ENCODE measurements at regions not wholly inside any gene's neighbourhood (a gene's known extent, or its start where the extent isn't known, plus 50 kb on each side); places are given as distances from the start of the nearest gene placed in this dataset.

- Histone ChIP-seq H3K4me1 (ENCODE audit: control insufficient read depth, insufficient read depth, low read length) (no peaks in the 10 kb centered on the region), H3K27ac (ENCODE audit: control insufficient read depth, insufficient read depth) (no peak overlapping the region), H2AFZ (ENCODE audit: control insufficient read depth, low read depth, low read length) (no peak overlapping the region), H3K79me2 (ENCODE audit: control insufficient read depth, insufficient read depth, low read length) (no peaks in the 10 kb centered on the region), H4K20me1 (ENCODE audit: control insufficient read depth, insufficient read depth) (no peaks in the 10 kb centered on the region), H3K9me3 (replicated peaks; ENCODE audit: control insufficient read depth, insufficient read depth, low read length) (no peaks in the 10 kb centered on the region), H3K27me3 (replicated peaks in 1 of 2; ENCODE audit: control insufficient read depth in 2 of 2, insufficient read depth in 2 of 2, low read length in 1 of 2) (no peaks in the 10 kb centered on the region), H3K4me3 (no peak overlapping the region), H3K4me2 (ENCODE audit: control insufficient read depth, insufficient read depth) (no peak overlapping the region), H3K9ac (ENCODE audit: control insufficient read depth, insufficient read depth, low read length) (no peak overlapping the region), H3K36me3 (ENCODE audit: control insufficient read depth in 2 of 2, insufficient read depth in 2 of 2, low read length in 1 of 2) (no peaks in the 10 kb centered on the region)
- in situ Hi-C loops (cut with MboI) (no loop called here), intact Hi-C loops (cut with micrococcal nuclease; ENCODE audit: unreplicated experiment) (no loop called here)
- ChIA-PET SMC1A (ENCODE audit: uncharacterized antibody, unreplicated experiment) (interaction anchor here (1.4 kb wide), 1 partner anchor 25 kb away, joined by 3 read pairs; no protein-coding TSS in a partner anchor), RAD21 (ENCODE audit: unreplicated experiment) (no interaction called here), CTCF (interaction anchor here (1.8 kb wide), 1 partner anchor 22 kb away, joined by 5 read pairs; no protein-coding TSS in a partner anchor), POLR2A (no interaction called here)
- FAIRE-seq = no peak
- WGBS (ENCODE audit: insufficient coverage, insufficient replicate concordance, low lambda C conversion rate, missing lambda C conversion rate) = 42% methylated on average over 3 of the region's 3 CpGs
- BruUV-seq (replicated peaks) = no TSS peak
- DNase-seq (ENCODE audit: low read depth, low spot score) = no peak
- no peak for ATAC-seq
- TF ChIP-seq, protein P1, sequence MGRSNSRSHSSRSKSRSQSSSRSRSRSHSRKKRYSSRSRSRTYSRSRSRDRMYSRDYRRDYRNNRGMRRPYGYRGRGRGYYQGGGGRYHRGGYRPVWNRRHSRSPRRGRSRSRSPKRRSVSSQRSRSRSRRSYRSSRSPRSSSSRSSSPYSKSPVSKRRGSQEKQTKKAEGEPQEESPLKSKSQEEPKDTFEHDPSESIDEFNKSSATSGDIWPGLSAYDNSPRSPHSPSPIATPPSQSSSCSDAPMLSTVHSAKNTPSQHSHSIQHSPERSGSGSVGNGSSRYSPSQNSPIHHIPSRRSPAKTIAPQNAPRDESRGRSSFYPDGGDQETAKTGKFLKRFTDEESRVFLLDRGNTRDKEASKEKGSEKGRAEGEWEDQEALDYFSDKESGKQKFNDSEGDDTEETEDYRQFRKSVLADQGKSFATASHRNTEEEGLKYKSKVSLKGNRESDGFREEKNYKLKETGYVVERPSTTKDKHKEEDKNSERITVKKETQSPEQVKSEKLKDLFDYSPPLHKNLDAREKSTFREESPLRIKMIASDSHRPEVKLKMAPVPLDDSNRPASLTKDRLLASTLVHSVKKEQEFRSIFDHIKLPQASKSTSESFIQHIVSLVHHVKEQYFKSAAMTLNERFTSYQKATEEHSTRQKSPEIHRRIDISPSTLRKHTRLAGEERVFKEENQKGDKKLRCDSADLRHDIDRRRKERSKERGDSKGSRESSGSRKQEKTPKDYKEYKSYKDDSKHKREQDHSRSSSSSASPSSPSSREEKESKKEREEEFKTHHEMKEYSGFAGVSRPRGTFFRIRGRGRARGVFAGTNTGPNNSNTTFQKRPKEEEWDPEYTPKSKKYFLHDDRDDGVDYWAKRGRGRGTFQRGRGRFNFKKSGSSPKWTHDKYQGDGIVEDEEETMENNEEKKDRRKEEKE (IDR thresholded peaks at IDR 0.05) = no peak
- TF ChIP-seq, protein P2, sequence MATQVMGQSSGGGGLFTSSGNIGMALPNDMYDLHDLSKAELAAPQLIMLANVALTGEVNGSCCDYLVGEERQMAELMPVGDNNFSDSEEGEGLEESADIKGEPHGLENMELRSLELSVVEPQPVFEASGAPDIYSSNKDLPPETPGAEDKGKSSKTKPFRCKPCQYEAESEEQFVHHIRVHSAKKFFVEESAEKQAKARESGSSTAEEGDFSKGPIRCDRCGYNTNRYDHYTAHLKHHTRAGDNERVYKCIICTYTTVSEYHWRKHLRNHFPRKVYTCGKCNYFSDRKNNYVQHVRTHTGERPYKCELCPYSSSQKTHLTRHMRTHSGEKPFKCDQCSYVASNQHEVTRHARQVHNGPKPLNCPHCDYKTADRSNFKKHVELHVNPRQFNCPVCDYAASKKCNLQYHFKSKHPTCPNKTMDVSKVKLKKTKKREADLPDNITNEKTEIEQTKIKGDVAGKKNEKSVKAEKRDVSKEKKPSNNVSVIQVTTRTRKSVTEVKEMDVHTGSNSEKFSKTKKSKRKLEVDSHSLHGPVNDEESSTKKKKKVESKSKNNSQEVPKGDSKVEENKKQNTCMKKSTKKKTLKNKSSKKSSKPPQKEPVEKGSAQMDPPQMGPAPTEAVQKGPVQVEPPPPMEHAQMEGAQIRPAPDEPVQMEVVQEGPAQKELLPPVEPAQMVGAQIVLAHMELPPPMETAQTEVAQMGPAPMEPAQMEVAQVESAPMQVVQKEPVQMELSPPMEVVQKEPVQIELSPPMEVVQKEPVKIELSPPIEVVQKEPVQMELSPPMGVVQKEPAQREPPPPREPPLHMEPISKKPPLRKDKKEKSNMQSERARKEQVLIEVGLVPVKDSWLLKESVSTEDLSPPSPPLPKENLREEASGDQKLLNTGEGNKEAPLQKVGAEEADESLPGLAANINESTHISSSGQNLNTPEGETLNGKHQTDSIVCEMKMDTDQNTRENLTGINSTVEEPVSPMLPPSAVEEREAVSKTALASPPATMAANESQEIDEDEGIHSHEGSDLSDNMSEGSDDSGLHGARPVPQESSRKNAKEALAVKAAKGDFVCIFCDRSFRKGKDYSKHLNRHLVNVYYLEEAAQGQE (IDR thresholded peaks at IDR 0.05; ENCODE audit: low read depth, low read length) = no peak
- TF ChIP-seq, protein P3, sequence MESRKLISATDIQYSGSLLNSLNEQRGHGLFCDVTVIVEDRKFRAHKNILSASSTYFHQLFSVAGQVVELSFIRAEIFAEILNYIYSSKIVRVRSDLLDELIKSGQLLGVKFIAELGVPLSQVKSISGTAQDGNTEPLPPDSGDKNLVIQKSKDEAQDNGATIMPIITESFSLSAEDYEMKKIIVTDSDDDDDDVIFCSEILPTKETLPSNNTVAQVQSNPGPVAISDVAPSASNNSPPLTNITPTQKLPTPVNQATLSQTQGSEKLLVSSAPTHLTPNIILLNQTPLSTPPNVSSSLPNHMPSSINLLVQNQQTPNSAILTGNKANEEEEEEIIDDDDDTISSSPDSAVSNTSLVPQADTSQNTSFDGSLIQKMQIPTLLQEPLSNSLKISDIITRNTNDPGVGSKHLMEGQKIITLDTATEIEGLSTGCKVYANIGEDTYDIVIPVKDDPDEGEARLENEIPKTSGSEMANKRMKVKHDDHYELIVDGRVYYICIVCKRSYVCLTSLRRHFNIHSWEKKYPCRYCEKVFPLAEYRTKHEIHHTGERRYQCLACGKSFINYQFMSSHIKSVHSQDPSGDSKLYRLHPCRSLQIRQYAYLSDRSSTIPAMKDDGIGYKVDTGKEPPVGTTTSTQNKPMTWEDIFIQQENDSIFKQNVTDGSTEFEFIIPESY (IDR thresholded peaks at IDR 0.05) = no peak
- TF ChIP-seq SUZ12 (IDR thresholded peaks at IDR 0.05; ENCODE audit: unreplicated experiment) (no peak), BACH1 (IDR thresholded peaks at IDR 0.05; ENCODE audit: borderline replicate concordance) (no peak), ATF2 (IDR thresholded peaks at IDR 0.05; ENCODE audit: low read length) (no peak), STAT1 (conservative IDR thresholded peaks at IDR 0.05) (no peak), NR2C2 (IDR thresholded peaks at IDR 0.05; ENCODE audit: borderline replicate concordance, control insufficient read depth, insufficient read length, low read depth) (no peak), HDAC2 (IDR thresholded peaks at IDR 0.05) (no peak), POU2F2 (IDR thresholded peaks at IDR 0.05; ENCODE audit: borderline replicate concordance, low read depth, low read length) (no peak), KAT2A (conservative IDR thresholded peaks at IDR 0.05; ENCODE audit: control insufficient read depth, low read depth, low read length) (no peak)
- TF ChIP-seq, protein P4, sequence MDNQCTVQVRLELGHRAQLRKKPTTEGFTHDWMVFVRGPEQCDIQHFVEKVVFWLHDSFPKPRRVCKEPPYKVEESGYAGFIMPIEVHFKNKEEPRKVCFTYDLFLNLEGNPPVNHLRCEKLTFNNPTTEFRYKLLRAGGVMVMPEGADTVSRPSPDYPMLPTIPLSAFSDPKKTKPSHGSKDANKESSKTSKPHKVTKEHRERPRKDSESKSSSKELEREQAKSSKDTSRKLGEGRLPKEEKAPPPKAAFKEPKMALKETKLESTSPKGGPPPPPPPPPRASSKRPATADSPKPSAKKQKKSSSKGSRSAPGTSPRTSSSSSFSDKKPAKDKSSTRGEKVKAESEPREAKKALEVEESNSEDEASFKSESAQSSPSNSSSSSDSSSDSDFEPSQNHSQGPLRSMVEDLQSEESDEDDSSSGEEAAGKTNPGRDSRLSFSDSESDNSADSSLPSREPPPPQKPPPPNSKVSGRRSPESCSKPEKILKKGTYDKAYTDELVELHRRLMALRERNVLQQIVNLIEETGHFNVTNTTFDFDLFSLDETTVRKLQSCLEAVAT (IDR thresholded peaks at IDR 0.05) = no peak
These were observed 293.0 kb downstream of the LRATD1 start for GRCh38 chr2:14925471-14925870.

Measured in GM12878 (cell line).